Esophagus squamous epithelium (tissue), 4 donors: ENCODE measurements at regions not wholly inside any gene's neighbourhood (a gene's known extent, or its start where the extent isn't known, plus 50 kb on each side); places are given as distances from the start of the nearest gene placed in this dataset.

Source experiments
- POLR2A ChIP-seq, 4 donors: fragments of 450-650 bp; IDR thresholded peaks; one replicate each; pipeline ENCODE4 v1.6.1; 2017; ENCODE audit warnings: antibody characterized with exemption in 4 of 4, mild to moderate bottlenecking in 4 of 4, moderate library complexity in 3 of 4
- TF ChIP-seq, protein P1 (sequence below), 6 experiments: fragments of 450-650 bp in 4 of 6; fragments of 200-600 bp in 2 of 6; sonication (generic) in 2 of 6; IDR thresholded peaks; one replicate each; pipeline ENCODE4 v1.5.1; 2016 to 2019; ENCODE audit warnings: antibody characterized with exemption in 6 of 6, mild to moderate bottlenecking in 4 of 6, moderate library complexity in 4 of 6

DNA sequence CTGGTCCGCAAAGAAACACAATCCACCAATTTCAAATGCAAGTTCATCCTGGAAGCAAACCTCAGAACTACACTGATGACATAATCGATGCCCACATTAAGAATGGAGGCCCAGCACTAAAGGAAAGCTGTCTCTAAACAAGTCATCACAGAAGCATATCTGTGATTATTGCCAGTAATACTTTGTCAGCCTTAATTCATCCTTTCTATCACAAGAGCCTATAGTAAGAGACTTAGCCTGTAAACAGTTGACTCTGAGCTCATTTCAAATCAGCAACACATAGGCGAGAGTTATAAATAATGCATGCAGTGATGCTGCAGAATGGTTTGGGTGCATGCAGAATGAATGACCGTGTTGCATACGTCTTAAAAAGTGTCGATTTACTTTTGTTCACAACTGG, 105.9 kb upstream of the ZFP42 start:
- TF ChIP-seq, protein P1, sequence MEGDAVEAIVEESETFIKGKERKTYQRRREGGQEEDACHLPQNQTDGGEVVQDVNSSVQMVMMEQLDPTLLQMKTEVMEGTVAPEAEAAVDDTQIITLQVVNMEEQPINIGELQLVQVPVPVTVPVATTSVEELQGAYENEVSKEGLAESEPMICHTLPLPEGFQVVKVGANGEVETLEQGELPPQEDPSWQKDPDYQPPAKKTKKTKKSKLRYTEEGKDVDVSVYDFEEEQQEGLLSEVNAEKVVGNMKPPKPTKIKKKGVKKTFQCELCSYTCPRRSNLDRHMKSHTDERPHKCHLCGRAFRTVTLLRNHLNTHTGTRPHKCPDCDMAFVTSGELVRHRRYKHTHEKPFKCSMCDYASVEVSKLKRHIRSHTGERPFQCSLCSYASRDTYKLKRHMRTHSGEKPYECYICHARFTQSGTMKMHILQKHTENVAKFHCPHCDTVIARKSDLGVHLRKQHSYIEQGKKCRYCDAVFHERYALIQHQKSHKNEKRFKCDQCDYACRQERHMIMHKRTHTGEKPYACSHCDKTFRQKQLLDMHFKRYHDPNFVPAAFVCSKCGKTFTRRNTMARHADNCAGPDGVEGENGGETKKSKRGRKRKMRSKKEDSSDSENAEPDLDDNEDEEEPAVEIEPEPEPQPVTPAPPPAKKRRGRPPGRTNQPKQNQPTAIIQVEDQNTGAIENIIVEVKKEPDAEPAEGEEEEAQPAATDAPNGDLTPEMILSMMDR (IDR thresholded peaks at IDR 0.05) = no peak
- TF ChIP-seq POLR2A (IDR thresholded peaks at IDR 0.05) = no peak
